Sigmoid colon (tissue), 6 donors: ENCODE measurements at regions not wholly inside any gene's neighbourhood (a gene's known extent, or its start where the extent isn't known, plus 50 kb on each side); places are given as distances from the start of the nearest gene placed in this dataset.

ENCODE experiments used
- DNase-seq: peaks from one replicate; pipeline ENCODE4 v3.0.0-alpha.2; 2019
- H3K27ac ChIP-seq, 4 donors: fragments of 200-600 bp; sonication (generic); one replicate each; pipeline ENCODE4 v1.5.1; 2016 to 2019; ENCODE audit warnings: mild to moderate bottlenecking in 1 of 4
- H3K27me3 ChIP-seq, 3 donors: fragments of 200-600 bp; sonication (generic); one replicate each; pipeline ENCODE4 v1.5.1; 2019; ENCODE audit warnings: mild to moderate bottlenecking in 1 of 3
- H3K36me3 ChIP-seq, 4 donors: fragments of 200-600 bp; sonication (generic); one replicate each; pipeline ENCODE4 v1.5.1; 2016 to 2019
- H3K4me1 ChIP-seq, 4 donors: fragments of 200-600 bp; sonication (generic); one replicate each; pipeline ENCODE4 v1.5.1; 2017 to 2019
- H3K4me3 ChIP-seq, 4 donors: fragments of 200-600 bp; sonication (generic); one replicate each; pipeline ENCODE4 v1.5.1; 2017 to 2019; ENCODE audit warnings: mild to moderate bottlenecking in 2 of 4, moderate library complexity in 1 of 4
- H3K9me3 ChIP-seq, 4 donors: fragments of 200-600 bp in 3 of 4; sonication (generic) in 3 of 4; one replicate each; pipeline versions ENCODE4 v1.5.1 to v1.6.1; 2013 to 2019
- CTCF ChIP-seq, 4 experiments: fragments of 450-650 bp in 3 of 4; fragments of 200-600 bp in 1 of 4; IDR thresholded peaks; one replicate each; pipeline ENCODE4 v1.5.1; 2016 to 2019; ENCODE audit warnings: antibody characterized with exemption in 4 of 4, mild to moderate bottlenecking in 3 of 4, moderate library complexity in 2 of 4
- EP300 ChIP-seq, 4 donors: sonication (generic); formaldehyde crosslinking; IDR thresholded peaks; one replicate each; pipeline ENCODE4 v1.6.1; 2017; ENCODE audit warnings: antibody characterized with exemption in 4 of 4
- POLR2A ChIP-seq, 2 donors: fragments of 450-650 bp; IDR thresholded peaks; one replicate each; pipeline ENCODE4 v1.6.1; 2016; ENCODE audit warnings: antibody characterized with exemption in 2 of 2, mild to moderate bottlenecking in 2 of 2, moderate library complexity in 2 of 2
- POLR2AphosphoS5 ChIP-seq, 4 donors: sonication (generic); formaldehyde crosslinking; IDR thresholded peaks; one replicate each; pipeline ENCODE4 v1.6.1; 2017; ENCODE audit warnings: antibody characterized with exemption in 4 of 4
- WGBS, 2 donors: extraction: QIAGEN DNeasy Blood & Tissue Kit; methylation state at CpG; one replicate each; pipeline ENCODE4 v1.1.7; 2013; 5-methylcytosine and 5-hydroxymethylcytosine counted together
- intact Hi-C: fragments of 100-400 bp; cut with DNase I; formaldehyde crosslinking; loops from one replicate; pipeline ENCODE4 v1.15.1; 2023
- donor health status: healthy with polysubstance abuse.
- donor health status: healthy.

GRCh38 chrX:118183606-118184005 lies 67.0 kb upstream of the KLHL13 start:
- Histone ChIP-seq H3K36me3 (no peaks in the 10 kb centered on the region), H3K4me3 (no peak overlapping the region), H3K4me1 (peaks cover 0 to 14% (median 2%) of the 10 kb centered on the region in 4 donors), H3K27ac (no peak overlapping the region), H3K27me3 (no peaks in the 10 kb centered on the region), H3K9me3 (no peaks in the 10 kb centered on the region)
- DNase-seq: no peak
- WGBS, 2 donors: 98% methylated on average over 1 of the region's 1 CpG
- TF ChIP-seq POLR2A (IDR thresholded peaks at IDR 0.05): no peak
- no peak for TF ChIP-seq EP300 (IDR thresholded peaks at IDR 0.05)
- no peak for TF ChIP-seq POLR2AphosphoS5 (IDR thresholded peaks at IDR 0.05)
- TF ChIP-seq CTCF (IDR thresholded peaks at IDR 0.05): no peak
- intact Hi-C loops: no loop called here

DNA sequence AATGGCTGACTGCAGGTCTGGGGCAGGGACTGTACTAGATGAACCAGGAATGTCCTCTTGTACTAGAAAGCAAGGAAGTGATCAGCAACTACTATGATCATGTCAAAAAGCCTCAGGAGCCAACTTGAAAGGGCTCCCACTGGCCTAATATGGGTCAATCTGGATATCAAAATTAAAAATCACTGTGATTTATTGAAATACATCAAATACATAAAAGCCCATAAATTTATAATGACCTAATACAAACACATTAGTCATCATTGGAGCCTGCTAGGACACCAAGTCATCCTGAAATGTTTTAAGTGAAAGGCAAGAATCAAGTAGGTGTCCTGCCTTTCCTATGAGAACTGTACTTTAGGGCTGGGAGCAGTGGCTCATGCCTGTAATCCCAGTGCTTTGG lies 70.5 kb upstream of the KLHL13 start:
- intact Hi-C loops: no loop called here
- H3K9me3 ChIP-seq: no peaks in the 10 kb centered on the region

DNA sequence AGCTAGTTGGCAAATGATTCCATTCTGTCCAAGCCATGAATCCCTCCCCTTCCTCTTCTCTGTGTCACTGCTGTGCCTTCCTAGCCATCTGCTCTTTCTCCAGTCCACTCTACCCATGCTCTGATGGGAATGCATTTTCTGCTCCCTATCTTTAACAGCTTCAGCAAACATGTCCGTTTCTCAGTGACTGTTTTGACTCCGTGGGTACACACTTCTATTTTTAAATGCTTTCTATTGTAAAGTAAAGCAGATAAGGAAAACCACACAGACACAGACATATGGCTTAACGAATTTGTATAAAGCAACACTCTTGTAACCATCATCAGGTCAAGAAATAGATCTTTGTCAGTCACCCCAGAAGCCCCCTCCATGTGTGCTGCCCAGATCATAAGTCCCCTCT lies 72.4 kb upstream of the KLHL13 start:
- intact Hi-C loops: no loop called here
- no peaks in the 10 kb centered on the region for H3K4me1 ChIP-seq
- no peak overlapping the region for H3K27ac ChIP-seq
- no peaks in the 10 kb centered on the region for H3K36me3 ChIP-seq
- TF ChIP-seq CTCF (IDR thresholded peaks at IDR 0.05) (no peak), POLR2AphosphoS5 (IDR thresholded peaks at IDR 0.05) (no peak), POLR2A (IDR thresholded peaks at IDR 0.05) (no peak), EP300 (IDR thresholded peaks at IDR 0.05) (no peak)
- no peaks in the 10 kb centered on the region for H3K27me3 ChIP-seq
- WGBS, 2 donors: 3 to 12% methylated on average over 3 of the region's 3 CpGs
- no peaks in the 10 kb centered on the region for H3K9me3 ChIP-seq
- DNase-seq: no peak
- no peak overlapping the region for H3K4me3 ChIP-seq

More for the DNA sequence above, 70.5 kb upstream of the KLHL13 start:
- TF ChIP-seq POLR2AphosphoS5 (IDR thresholded peaks at IDR 0.05) (no peak), POLR2A (IDR thresholded peaks at IDR 0.05) (no peak), EP300 (IDR thresholded peaks at IDR 0.05) (no peak), CTCF (IDR thresholded peaks at IDR 0.05) (no peak)
- Histone ChIP-seq H3K4me1 (peaks cover 0 to 2% (median 0%) of the 10 kb centered on the region in 4 donors), H3K27ac (no peak overlapping the region), H3K36me3 (no peaks in the 10 kb centered on the region), H3K27me3 (no peaks in the 10 kb centered on the region), H3K4me3 (no peak overlapping the region)
- no peak for DNase-seq

- no peak for DNase-seq
- 30 to 65% methylated on average over 3 of the region's 3 CpGs for WGBS, 2 donors
Observed at GRCh38 chrX:118189628-118190027, 73.0 kb upstream of the KLHL13 start.

More at GRCh38 chrX:118189628-118190027, 73.0 kb upstream of the KLHL13 start:
- H3K4me1 ChIP-seq: no peaks in the 10 kb centered on the region
- no peaks in the 10 kb centered on the region for H3K36me3 ChIP-seq
- no peak for TF ChIP-seq POLR2A (IDR thresholded peaks at IDR 0.05)
- no peak for TF ChIP-seq CTCF (IDR thresholded peaks at IDR 0.05)
- TF ChIP-seq POLR2AphosphoS5 (IDR thresholded peaks at IDR 0.05): no peak
- no peak for TF ChIP-seq EP300 (IDR thresholded peaks at IDR 0.05)
- H3K27ac ChIP-seq: no peak overlapping the region
- no peaks in the 10 kb centered on the region for H3K27me3 ChIP-seq
- H3K4me3 ChIP-seq: no peak overlapping the region
- intact Hi-C loops: no loop called here
- H3K9me3 ChIP-seq: no peaks in the 10 kb centered on the region
